C4-2B (cell line): ENCODE measurements at regions not wholly inside any gene's neighbourhood (a gene's known extent, or its start where the extent isn't known, plus 50 kb on each side); places are given as distances from the start of the nearest gene placed in this dataset.

Experiments used
- H3K27ac ChIP-seq: fragments of 450-650 bp; 2 replicates; pipeline ENCODE4 v1.5.1; 2017
- CTCF ChIP-seq: fragments of 450-650 bp; conservative IDR thresholded peaks from 2 replicates; pipeline ENCODE4 v1.5.1; 2017; ENCODE audit warnings: mild to moderate bottlenecking
- ZFX ChIP-seq: fragments of 450-650 bp; IDR thresholded peaks from 2 replicates; pipeline ENCODE4 v1.6.1; 2017

DNA sequence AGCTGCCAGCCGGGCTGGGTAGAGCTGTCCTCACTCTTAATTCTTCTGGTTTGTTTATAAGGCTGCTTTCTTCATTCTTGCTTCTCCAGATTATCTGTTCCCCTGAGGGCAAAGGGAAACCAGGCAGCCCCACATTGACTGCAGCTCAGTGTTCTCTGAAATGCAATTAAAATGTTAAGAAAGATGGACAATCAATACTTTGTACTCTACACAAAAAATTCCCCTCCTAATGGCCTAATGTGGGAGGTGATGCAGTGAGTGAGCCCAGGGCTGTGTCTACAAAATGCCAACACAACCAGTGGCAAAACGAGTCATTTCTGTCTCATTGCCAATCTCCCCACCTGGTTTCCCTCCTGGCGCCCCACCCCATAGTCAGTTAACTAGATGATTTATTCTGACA lies 541.7 kb upstream of the RAB6C start:
- no peak overlapping the region for H3K27ac ChIP-seq
- TF ChIP-seq ZFX (no peak), CTCF (no peak)

DNA sequence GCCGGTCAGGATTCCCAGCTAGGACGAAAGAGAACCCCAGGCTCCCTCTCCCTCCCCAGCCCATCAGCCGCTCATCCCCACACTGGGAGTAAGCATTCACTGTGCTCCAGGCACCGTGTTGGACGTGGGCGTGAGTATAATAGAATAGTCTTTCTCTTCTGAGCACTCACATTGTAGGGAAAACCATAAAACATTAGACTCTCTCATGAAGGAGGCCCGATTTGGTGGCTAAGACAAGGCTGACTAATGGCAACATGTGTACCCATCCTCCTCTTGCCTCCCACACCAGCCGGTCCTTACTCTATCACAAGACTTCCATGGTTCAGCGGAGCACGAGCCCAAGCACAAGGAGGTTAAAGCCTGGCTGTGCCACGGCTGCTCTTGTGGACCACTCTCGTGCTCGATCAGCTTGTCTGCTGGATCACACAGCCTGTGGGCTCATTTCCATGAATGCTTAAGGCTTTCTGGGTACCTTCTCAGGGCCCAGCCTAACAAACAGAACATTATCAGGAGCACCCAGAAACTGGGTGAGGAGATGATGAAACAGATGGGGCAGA lies 540.9 kb upstream of the RAB6C start:
- H3K27ac ChIP-seq: no peak overlapping the region
- TF ChIP-seq CTCF (no peak), ZFX (no peak)

DNA sequence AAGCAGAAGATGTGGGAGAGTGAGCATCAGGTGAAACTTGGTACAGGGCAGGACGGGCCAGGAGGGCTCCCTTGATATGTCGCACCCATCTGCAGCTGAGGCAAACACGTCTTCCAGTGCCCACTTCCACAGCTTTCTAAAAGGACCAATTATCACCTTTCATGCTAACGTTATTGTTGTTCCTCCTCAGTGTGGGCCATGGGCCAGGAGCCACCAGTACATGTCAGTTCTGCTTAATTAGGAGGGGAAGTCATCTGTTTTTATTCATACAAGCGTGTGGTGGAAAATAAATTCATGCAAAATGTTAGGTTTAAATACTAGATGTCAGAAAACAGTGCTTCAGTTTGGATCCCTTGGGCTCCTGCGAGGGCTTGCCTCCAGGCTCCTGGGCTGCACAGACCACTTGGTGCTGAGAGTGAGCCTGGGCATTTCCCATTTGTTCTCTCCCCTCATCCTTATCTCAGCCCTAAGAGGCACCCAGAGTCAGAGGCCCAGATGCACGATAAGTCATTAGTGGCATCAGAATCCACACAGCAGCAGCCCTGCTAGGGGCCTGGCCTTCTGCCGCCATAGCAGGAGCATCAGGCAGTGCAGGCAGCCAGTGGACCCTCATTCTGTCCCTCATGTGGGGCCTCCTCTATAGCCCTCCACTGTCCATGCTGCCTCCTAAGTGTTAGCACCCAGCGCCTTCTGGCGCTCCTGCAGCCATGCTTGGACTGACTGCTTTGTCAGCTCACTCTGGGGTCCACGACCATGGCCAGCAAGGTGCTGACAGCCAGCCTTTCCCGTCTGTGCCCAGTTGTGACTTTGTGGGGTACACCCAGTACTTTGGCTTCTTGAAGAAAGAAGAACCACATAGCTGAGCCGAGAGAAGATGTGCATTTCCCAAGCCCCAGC lies 539.8 kb upstream of the RAB6C start:
- TF ChIP-seq CTCF: no peak
- no peak for TF ChIP-seq ZFX

GRCh38 chr2:129441610-129442009 lies 537.9 kb upstream of the RAB6C start:
- no peak for TF ChIP-seq ZFX
- no peak overlapping the region for H3K27ac ChIP-seq

More for the DNA sequence above, 539.8 kb upstream of the RAB6C start:
- H3K27ac ChIP-seq: no peak overlapping the region

- TF ChIP-seq ZFX: no peak
- no peak for TF ChIP-seq CTCF
- no peak overlapping the region for H3K27ac ChIP-seq
Observed at GRCh38 chr2:129443235-129443864, 536.1 kb upstream of the RAB6C start.

DNA sequence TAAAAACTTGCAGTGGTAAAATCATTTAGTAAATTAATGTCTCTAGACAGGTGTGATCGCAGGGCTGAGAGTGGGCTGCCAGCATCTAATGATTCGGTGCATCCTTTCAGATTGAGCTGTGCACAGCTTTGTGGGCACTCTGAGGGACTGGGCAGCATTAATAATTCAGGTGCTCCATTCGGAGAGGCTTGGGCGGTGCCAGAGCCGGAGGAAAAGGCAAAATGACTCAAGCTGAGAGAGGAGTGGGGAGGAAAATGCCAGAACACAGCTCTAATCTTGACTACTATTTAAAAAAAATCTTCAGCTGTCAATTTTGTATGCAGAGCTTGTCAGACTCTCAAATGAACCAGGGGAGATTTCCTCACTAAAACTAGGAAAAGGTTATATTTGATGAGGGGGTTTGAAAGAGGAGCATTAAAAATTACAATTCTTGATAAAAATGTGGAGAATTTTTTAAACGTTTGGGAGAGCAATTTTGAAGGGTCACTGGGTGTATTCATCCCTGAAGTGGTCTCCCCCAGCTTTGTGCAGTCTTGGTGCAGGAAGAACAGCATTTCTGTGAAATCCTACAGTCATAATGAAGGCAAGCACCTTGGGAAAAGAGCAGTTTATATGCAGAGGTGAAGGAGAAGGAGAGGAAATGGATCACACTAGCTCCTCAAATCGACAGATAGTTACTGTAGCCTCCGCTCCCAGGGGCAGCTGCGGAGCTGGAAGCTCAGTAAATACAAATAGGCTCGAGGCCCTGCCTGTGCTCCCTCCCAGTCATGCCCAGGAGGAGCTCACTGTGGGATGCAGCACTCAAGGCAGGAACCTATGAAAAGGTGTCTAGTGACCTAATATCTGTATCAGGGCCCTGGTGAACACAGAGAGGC lies 535.4 kb upstream of the RAB6C start:
- no peak overlapping the region for H3K27ac ChIP-seq
- TF ChIP-seq ZFX (no peak), CTCF (no peak)

GRCh38 chr2:129444751-129445150 lies 534.7 kb upstream of the RAB6C start:
- H3K27ac ChIP-seq: no peak overlapping the region
- TF ChIP-seq CTCF (no peak), ZFX (no peak)
